ENCODE measurements at regions not wholly inside any gene's neighbourhood (a gene's known extent, or its start where the extent isn't known, plus 50 kb on each side); places are given as distances from the start of the nearest gene placed in this dataset.
"Not testable (repeated sequence)": the region's sequence is repeated elsewhere in the genome, so short reads cannot be mapped to it uniquely, and the experiment has no call there.

DNA sequence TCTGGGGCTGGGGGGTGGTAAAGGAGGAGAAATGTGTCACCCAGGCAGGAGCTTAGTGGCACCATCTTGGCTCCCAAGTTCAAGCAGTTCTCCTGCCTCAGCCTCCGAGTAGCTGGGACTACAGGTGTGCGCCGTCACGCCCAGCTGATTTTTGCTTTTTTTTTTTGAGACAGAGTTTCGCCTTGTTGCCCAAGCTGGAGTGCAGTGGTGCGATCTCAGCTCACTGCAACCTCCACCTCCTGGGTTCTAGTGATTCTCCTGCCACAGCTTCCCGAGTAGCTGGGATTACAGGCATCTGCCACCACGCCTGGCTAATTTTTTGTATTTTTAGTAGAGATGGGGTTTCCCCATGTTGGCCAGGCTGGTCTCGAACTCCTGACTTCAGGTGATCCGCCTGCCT lies 82.1 kb upstream of the METTL9 start:
- TF ChIP-seq, protein P1, sequence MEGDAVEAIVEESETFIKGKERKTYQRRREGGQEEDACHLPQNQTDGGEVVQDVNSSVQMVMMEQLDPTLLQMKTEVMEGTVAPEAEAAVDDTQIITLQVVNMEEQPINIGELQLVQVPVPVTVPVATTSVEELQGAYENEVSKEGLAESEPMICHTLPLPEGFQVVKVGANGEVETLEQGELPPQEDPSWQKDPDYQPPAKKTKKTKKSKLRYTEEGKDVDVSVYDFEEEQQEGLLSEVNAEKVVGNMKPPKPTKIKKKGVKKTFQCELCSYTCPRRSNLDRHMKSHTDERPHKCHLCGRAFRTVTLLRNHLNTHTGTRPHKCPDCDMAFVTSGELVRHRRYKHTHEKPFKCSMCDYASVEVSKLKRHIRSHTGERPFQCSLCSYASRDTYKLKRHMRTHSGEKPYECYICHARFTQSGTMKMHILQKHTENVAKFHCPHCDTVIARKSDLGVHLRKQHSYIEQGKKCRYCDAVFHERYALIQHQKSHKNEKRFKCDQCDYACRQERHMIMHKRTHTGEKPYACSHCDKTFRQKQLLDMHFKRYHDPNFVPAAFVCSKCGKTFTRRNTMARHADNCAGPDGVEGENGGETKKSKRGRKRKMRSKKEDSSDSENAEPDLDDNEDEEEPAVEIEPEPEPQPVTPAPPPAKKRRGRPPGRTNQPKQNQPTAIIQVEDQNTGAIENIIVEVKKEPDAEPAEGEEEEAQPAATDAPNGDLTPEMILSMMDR (IDR thresholded peaks at IDR 0.05), result not testable (repeated sequence)
- TF ChIP-seq POLR2A (IDR thresholded peaks at IDR 0.05), result not testable (repeated sequence)
